AG10803 (cell line): ENCODE measurements at regions not wholly inside any gene's neighbourhood (a gene's known extent, or its start where the extent isn't known, plus 50 kb on each side); places are given as distances from the start of the nearest gene placed in this dataset.
A peak's percentile ranks its signal among the peaks of the same experiment; 100 is the strongest.

Source experiments
- DNase-seq: peaks from one replicate; pipeline ENCODE4 v3.0.0; 2010; ENCODE audit warnings: low read depth
- H3K4me3 ChIP-seq: 2 replicates; pipeline ENCODE4 v1.5.1; 2011; ENCODE audit warnings: mild to moderate bottlenecking, low read length, control low read depth
- CTCF ChIP-seq: conservative IDR thresholded peaks from 2 replicates; pipeline ENCODE4 v1.5.1; 2011; ENCODE audit warnings: mild to moderate bottlenecking, low read length, control low read depth, inconsistent platforms

GRCh38 chr9:82115331-82115730 lies 126.8 kb downstream of the SPATA31D1 start:
- no peak overlapping the region for H3K4me3 ChIP-seq
- no peak for TF ChIP-seq CTCF
- no peak for DNase-seq

GRCh38 chr9:82115900-82116299 lies 127.3 kb downstream of the SPATA31D1 start:
- no peak overlapping the region for H3K4me3 ChIP-seq
- TF ChIP-seq CTCF = no peak
- DNase-seq = no peak

DNA sequence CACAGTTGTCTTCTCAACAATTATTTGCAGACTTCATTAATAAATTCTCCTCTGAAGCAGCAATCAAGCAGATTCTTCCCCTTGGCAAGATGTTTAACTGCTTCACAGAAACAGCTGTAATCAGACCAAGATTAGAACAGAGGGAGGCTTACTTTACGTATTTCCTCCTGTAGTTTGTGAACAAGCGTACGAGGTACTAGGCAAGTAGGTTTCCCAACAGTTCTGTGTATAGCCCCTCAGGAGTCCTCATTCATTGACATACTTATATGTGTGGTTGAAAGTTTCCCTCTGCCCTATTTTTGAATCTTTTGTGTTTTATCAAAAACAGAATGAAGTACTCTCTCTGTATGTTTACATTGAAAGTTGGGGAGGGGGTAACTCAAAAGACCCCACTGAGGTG lies 128.0 kb downstream of the SPATA31D1 start:
- H3K4me3 ChIP-seq = no peak overlapping the region
- no peak for TF ChIP-seq CTCF
- no peak for DNase-seq

DNA sequence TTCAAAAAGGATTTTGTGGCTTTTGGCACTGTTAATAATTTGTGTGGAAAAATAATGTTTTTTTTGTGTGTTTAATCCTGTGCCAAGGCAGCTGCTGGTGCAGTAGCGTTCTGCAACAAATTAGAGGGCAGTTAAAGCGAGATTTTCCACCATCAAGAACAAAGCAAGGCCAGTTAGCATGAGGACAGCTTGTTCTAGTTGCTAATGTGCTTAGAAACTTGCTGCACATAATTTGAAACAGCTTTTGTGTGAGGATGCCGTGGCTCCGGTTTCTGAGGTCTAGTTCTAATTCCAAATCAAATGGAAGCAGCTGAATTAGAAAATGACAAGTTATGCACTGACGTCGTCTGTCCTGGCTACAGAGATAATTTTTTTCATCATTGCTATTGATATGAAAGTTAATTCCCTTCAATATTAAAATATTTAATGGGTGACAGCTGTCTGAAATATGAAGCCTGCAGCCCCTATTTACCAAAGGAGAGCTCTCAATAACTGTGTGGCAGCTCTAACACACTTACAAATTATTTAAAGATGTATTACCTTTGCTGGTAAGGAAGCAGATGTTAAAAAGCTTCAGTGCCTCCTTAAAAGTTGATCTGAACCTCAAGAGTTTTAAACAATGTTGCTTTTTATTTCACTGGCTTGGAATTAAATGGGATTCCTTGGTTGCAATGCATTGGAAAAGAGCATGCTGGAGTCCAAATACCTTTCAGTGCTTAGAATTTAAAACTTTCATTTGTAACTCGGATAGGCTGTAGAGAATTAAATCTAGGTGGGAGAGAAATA lies 128.6 kb downstream of the SPATA31D1 start:
- DNase-seq = peak; percentile 79
- TF ChIP-seq CTCF = no peak
- H3K4me3 ChIP-seq = no peak overlapping the region

DNA sequence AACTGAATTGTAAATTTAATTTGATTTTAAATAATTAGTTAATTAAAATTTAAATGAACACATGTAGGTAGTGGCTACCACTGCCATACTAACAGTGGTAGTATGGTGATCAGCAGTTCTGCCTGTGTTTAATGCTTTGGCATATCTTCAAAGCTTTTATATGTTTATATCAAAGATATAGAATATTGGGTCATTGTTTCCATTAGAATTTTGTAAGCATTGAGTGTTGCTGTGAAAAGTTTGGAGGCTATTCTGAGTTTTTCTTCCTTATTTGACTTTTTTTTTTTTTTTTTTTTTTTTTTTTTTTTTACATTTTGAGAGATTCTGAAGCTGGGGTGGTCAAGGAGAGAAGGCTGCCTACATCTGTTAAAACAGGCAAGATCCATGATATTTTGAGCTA lies 134.2 kb downstream of the SPATA31D1 start:
- H3K4me3 ChIP-seq = no peak overlapping the region
- no peak for TF ChIP-seq CTCF
- DNase-seq = no peak

DNA sequence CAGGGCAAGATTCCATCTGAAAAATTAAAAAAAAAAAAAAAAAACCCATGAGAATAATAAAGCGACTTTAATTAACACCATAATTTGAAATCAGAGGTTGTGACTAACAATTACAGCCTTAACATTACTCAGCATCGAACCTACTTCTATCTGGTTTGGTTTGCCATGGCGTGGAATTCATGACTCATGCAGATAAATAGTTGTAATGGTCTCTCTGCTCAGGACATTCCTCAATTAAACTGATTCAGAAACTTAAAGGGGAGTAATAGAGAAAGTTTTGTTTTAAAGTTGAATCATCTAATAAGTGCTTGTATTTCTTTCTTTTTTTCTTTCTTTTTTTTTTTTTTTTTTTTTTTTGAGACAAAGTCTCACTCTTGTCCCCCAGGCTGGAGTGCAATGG lies 135.5 kb downstream of the SPATA31D1 start:
- TF ChIP-seq CTCF = no peak
- peak; percentile 77 for DNase-seq
- no peak overlapping the region for H3K4me3 ChIP-seq

GRCh38 chr9:82126256-82126655 lies 137.7 kb downstream of the SPATA31D1 start:
- no peak for DNase-seq
- no peak overlapping the region for H3K4me3 ChIP-seq
- no peak for TF ChIP-seq CTCF
